Adipocyte (in vitro differentiated cells): ENCODE measurements at regions not wholly inside any gene's neighbourhood (a gene's known extent, or its start where the extent isn't known, plus 50 kb on each side); places are given as distances from the start of the nearest gene placed in this dataset.
"Not testable (repeated sequence)": the region's sequence is repeated elsewhere in the genome, so short reads cannot be mapped to it uniquely, and the experiment has no call there.

Source experiments
- DNase-seq: peaks from one replicate; pipeline ENCODE4 v3.0.0-alpha.2; 2015; ENCODE audit warnings: low read depth
- H3K27me3 ChIP-seq: replicated peaks from 2 replicates; pipeline ENCODE4 v1.7.0; 2013; ENCODE audit warnings: mild to moderate bottlenecking, low read length, moderate library complexity; ENCODE audit not compliant: control insufficient read depth, insufficient read depth
- H3K36me3 ChIP-seq: 2 replicates; pipeline ENCODE4 v1.7.0; 2013; ENCODE audit warnings: low read length, mild to moderate bottlenecking, moderate library complexity; ENCODE audit not compliant: control insufficient read depth, insufficient read depth, severe bottlenecking
- H3K4me1 ChIP-seq: 2 replicates; pipeline ENCODE4 v1.7.0; 2013; ENCODE audit warnings: mild to moderate bottlenecking, low read length, moderate library complexity; ENCODE audit not compliant: control insufficient read depth, insufficient read depth
- H3K4me3 ChIP-seq: 2 replicates; pipeline ENCODE4 v1.7.0; 2013; ENCODE audit warnings: mild to moderate bottlenecking, low read length, moderate library complexity
- H3K9ac ChIP-seq: 2 replicates; pipeline ENCODE4 v1.7.0; 2013; ENCODE audit warnings: mild to moderate bottlenecking, low read length, moderate library complexity
- H3K9me3 ChIP-seq: 2 replicates; pipeline ENCODE4 v1.7.0; 2013; ENCODE audit warnings: mild to moderate bottlenecking, low read length, moderate library complexity; ENCODE audit not compliant: control insufficient read depth

- Histone ChIP-seq H3K36me3 (no peaks in the 10 kb centered on the region), H3K27me3 (no peaks in the 10 kb centered on the region), H3K9me3 (peaks cover 6% of the 10 kb centered on the region), H3K4me3 (no peak overlapping the region), H3K4me1 (no peaks in the 10 kb centered on the region), H3K9ac (no peak overlapping the region)
- peak; percentile 6 for DNase-seq
Measured at GRCh38 chr10:38209332-38209731, 115.2 kb downstream of the ZNF37A start.

- H3K27me3 ChIP-seq, H3K9ac ChIP-seq, H3K36me3 ChIP-seq, H3K4me3 ChIP-seq, H3K4me1 ChIP-seq, H3K9me3 ChIP-seq: not testable (repeated sequence)
- DNase-seq = peak; percentile 1
Measured at GRCh38 chr10:38209748-38210147, 115.6 kb downstream of the ZNF37A start.

- H3K9ac ChIP-seq = no peak overlapping the region
- H3K4me1 ChIP-seq = no peaks in the 10 kb centered on the region
- DNase-seq = no peak
- no peaks in the 10 kb centered on the region for H3K9me3 ChIP-seq
- H3K36me3 ChIP-seq = no peaks in the 10 kb centered on the region
- H3K27me3 ChIP-seq = no peaks in the 10 kb centered on the region
- H3K4me3 ChIP-seq = no peak overlapping the region
Measured at GRCh38 chr10:38212460-38212859, 118.3 kb downstream of the ZNF37A start.

- Histone ChIP-seq H3K4me3 (no peak overlapping the region), H3K36me3 (no peaks in the 10 kb centered on the region), H3K27me3 (no peaks in the 10 kb centered on the region), H3K9me3 (peaks cover 14% of the 10 kb centered on the region), H3K9ac (no peak overlapping the region), H3K4me1 (no peaks in the 10 kb centered on the region)
- no peak for DNase-seq
Measured at GRCh38 chr10:38226385-38226784, 132.2 kb downstream of the ZNF37A start.

GRCh38 chr10:38228394-38228793 is 134.3 kb downstream of the ZNF37A start:
- Histone ChIP-seq H3K4me3 (no peak overlapping the region), H3K9me3 (peaks cover 8% of the 10 kb centered on the region), H3K27me3 (no peaks in the 10 kb centered on the region), H3K9ac (no peak overlapping the region), H3K36me3 (no peaks in the 10 kb centered on the region), H3K4me1 (no peaks in the 10 kb centered on the region)
- no peak for DNase-seq

GRCh38 chr10:38238479-38238878 is 144.3 kb downstream of the ZNF37A start:
- H3K36me3 ChIP-seq, H3K9ac ChIP-seq, H3K4me1 ChIP-seq, DNase-seq, H3K4me3 ChIP-seq, H3K9me3 ChIP-seq, H3K27me3 ChIP-seq: not testable (repeated sequence)

GRCh38 chr10:38242061-38242649 is 148.0 kb downstream of the ZNF37A start:
- H3K4me3 ChIP-seq, DNase-seq, H3K27me3 ChIP-seq, H3K36me3 ChIP-seq, H3K4me1 ChIP-seq, H3K9ac ChIP-seq, H3K9me3 ChIP-seq: not testable (repeated sequence)

GRCh38 chr10:38248113-38248512 is 154.0 kb downstream of the ZNF37A start:
- not testable (repeated sequence) for DNase-seq, H3K36me3 ChIP-seq, H3K4me1 ChIP-seq, H3K4me3 ChIP-seq, H3K9me3 ChIP-seq, H3K27me3 ChIP-seq, H3K9ac ChIP-seq

- H3K4me3 ChIP-seq, DNase-seq, H3K9ac ChIP-seq, H3K9me3 ChIP-seq, H3K27me3 ChIP-seq, H3K36me3 ChIP-seq, H3K4me1 ChIP-seq: not testable (repeated sequence)
Measured at GRCh38 chr10:38252551-38252950, 158.4 kb downstream of the ZNF37A start.

GRCh38 chr10:38267555-38267954 is 173.4 kb downstream of the ZNF37A start:
- H3K27me3 ChIP-seq, H3K4me3 ChIP-seq, DNase-seq, H3K4me1 ChIP-seq, H3K36me3 ChIP-seq, H3K9me3 ChIP-seq, H3K9ac ChIP-seq: not testable (repeated sequence)

GRCh38 chr10:38271031-38271430 is 176.9 kb downstream of the ZNF37A start:
- DNase-seq, H3K9ac ChIP-seq, H3K27me3 ChIP-seq, H3K9me3 ChIP-seq, H3K36me3 ChIP-seq, H3K4me1 ChIP-seq, H3K4me3 ChIP-seq: not testable (repeated sequence)

GRCh38 chr10:38274879-38275278 is 180.7 kb downstream of the ZNF37A start:
- H3K36me3 ChIP-seq, H3K9ac ChIP-seq, DNase-seq, H3K4me3 ChIP-seq, H3K9me3 ChIP-seq, H3K27me3 ChIP-seq, H3K4me1 ChIP-seq: not testable (repeated sequence)
